ENCODE measurements at regions not wholly inside any gene's neighbourhood (a gene's known extent, or its start where the extent isn't known, plus 50 kb on each side); places are given as distances from the start of the nearest gene placed in this dataset.

DNA sequence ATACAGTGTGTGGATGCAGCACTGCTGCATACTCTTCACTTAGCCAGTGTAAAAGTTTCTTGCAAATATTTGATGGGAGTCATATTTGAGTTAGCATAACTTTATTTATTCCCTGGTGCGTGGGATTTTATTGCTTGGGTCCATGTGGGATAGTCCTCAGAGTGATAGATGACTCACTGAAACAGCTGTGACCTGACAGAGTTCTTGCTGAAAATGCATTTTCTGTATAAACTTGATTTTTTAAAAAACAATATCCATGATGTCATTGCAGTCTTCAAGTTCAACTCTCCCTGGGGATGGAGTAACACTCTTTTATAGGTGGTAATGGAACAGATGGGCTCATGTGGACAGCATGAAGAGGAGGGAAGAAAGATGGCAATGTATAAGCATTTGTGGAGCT, 310.0 kb downstream of the PPP1R3A start:
- TF ChIP-seq, protein P1, sequence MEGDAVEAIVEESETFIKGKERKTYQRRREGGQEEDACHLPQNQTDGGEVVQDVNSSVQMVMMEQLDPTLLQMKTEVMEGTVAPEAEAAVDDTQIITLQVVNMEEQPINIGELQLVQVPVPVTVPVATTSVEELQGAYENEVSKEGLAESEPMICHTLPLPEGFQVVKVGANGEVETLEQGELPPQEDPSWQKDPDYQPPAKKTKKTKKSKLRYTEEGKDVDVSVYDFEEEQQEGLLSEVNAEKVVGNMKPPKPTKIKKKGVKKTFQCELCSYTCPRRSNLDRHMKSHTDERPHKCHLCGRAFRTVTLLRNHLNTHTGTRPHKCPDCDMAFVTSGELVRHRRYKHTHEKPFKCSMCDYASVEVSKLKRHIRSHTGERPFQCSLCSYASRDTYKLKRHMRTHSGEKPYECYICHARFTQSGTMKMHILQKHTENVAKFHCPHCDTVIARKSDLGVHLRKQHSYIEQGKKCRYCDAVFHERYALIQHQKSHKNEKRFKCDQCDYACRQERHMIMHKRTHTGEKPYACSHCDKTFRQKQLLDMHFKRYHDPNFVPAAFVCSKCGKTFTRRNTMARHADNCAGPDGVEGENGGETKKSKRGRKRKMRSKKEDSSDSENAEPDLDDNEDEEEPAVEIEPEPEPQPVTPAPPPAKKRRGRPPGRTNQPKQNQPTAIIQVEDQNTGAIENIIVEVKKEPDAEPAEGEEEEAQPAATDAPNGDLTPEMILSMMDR (IDR thresholded peaks at IDR 0.05) = no peak
- no peak for TF ChIP-seq POLR2A (IDR thresholded peaks at IDR 0.05; ENCODE audit: low read depth)
- TF ChIP-seq EP300 (IDR thresholded peaks at IDR 0.05) = no peak

Measured in esophagus muscularis mucosa (tissue), 4 donors.